Superior temporal gyrus (tissue), 1 donor: ENCODE measurements at regions not wholly inside any gene's neighbourhood (a gene's known extent, or its start where the extent isn't known, plus 50 kb on each side); places are given as distances from the start of the nearest gene placed in this dataset.

Source experiments
- DNase-seq: peaks from one replicate; pipeline ENCODE4 v3.0.0-alpha.2; 2016; ENCODE audit errors: extremely low spot score

DNA sequence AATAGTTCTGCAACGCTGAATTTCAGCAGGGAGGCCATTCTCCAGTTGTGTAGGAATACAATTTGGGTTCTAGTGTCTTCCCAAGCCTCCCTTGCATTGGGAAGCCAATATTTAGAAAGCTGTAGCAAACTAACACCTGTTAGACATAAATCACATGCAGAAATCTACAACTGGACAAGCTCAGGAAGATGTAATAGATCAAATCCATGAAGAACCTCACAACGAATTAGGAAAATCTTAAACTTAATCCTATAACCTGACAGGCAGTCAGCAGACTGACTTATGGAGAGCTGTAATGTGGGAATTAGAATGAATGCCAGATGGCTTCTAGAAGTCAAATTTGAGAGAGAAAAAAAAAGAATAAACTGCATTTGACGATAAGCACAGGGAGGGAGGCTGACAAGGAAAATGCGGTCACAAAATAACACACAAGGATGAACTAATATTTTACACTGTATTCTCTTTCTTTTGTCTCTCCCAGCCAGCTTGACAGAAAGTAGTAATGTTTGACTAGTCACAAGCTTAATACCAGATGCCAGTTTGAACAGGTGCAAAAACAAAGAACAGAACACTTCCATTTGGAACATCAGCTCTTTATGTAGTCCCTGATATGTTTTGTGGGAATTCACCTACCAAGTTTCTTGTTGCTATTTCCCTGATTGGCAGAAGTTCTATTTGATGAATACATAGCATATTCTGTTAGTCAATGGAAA is 50.8 kb upstream of the FANCL start:
- no peak for DNase-seq
